MM.1S (cell line): ENCODE measurements at regions not wholly inside any gene's neighbourhood (a gene's known extent, or its start where the extent isn't known, plus 50 kb on each side); places are given as distances from the start of the nearest gene placed in this dataset.

Experiments used
- DNase-seq: peaks from one replicate; pipeline ENCODE4 v3.0.0-alpha.2; 2015
- H2AFZ ChIP-seq: fragments of 300-600 bp; sonication (generic); 2 replicates; pipeline ENCODE4 v1.6.0; 2016; ENCODE audit warnings: antibody characterized with exemption, low read length
- H3F3A ChIP-seq: fragments of 300-600 bp; sonication (generic); 2 replicates; pipeline ENCODE4 v1.6.1; 2016; ENCODE audit warnings: mild to moderate bottlenecking, antibody characterized with exemption, low read length, moderate library complexity, mixed read lengths; ENCODE audit not compliant: insufficient read depth
- H3K27ac ChIP-seq: fragments of 300-600 bp; sonication (generic); 2 replicates; pipeline ENCODE4 v1.5.1; 2016; ENCODE audit warnings: mild to moderate bottlenecking, low read length
- H3K27me3 ChIP-seq: fragments of 300-600 bp; sonication (generic); replicated peaks from 2 replicates; pipeline ENCODE4 v1.6.0; 2016; ENCODE audit warnings: low read length; ENCODE audit not compliant: insufficient read depth
- H3K36me3 ChIP-seq: fragments of 300-600 bp; sonication (generic); replicated peaks from 2 replicates; pipeline ENCODE4 v1.6.1; 2016; ENCODE audit warnings: mild to moderate bottlenecking, low read length, mixed read lengths; ENCODE audit not compliant: insufficient read depth
- H3K4me1 ChIP-seq: fragments of 300-600 bp; sonication (generic); 2 replicates; pipeline ENCODE4 v1.6.1; 2016; ENCODE audit warnings: low read length, mixed read lengths
- H3K4me2 ChIP-seq: fragments of 300-600 bp; sonication (generic); 2 replicates; pipeline ENCODE4 v1.6.0; 2016; ENCODE audit warnings: low read depth, low read length
- H3K4me3 ChIP-seq: fragments of 300-600 bp; sonication (generic); 2 replicates; pipeline ENCODE4 v1.5.1; 2016; ENCODE audit warnings: low read length, mixed read lengths
- H3K79me2 ChIP-seq: fragments of 300-600 bp; sonication (generic); 2 replicates; pipeline ENCODE4 v1.6.1; 2016; ENCODE audit warnings: mixed run types, low read length, mixed read lengths
- H3K9ac ChIP-seq: fragments of 300-600 bp; sonication (generic); 2 replicates; pipeline ENCODE4 v1.6.1; 2016; ENCODE audit warnings: low read length, mixed read lengths
- H3K9me2 ChIP-seq: fragments of 300-600 bp; sonication (generic); replicated peaks from 2 replicates; pipeline ENCODE4 v1.6.1; 2016; ENCODE audit warnings: mild to moderate bottlenecking, low read length, mixed read lengths; ENCODE audit not compliant: insufficient read depth
- H3K9me3 ChIP-seq: fragments of 300-600 bp; sonication (generic); replicated peaks from 2 replicates; pipeline ENCODE4 v1.6.1; 2016; ENCODE audit warnings: mild to moderate bottlenecking, low read length, mixed read lengths; ENCODE audit not compliant: insufficient read depth
- H4K20me1 ChIP-seq: fragments of 300-600 bp; sonication (generic); 2 replicates; pipeline ENCODE4 v1.6.1; 2016; ENCODE audit warnings: mild to moderate bottlenecking, low read length, moderate library complexity, mixed read lengths; ENCODE audit not compliant: insufficient read depth
- EZH2 ChIP-seq: fragments of 300-600 bp; sonication (generic); optimal IDR thresholded peaks from 2 replicates; pipeline ENCODE3; 2017; ENCODE audit warnings: low read depth, mild to moderate bottlenecking, antibody characterized with exemption, low read length, mixed read lengths
- EZH2phosphoT487 ChIP-seq: fragments of 300-600 bp; sonication (generic); IDR thresholded peaks from 2 replicates; pipeline ENCODE4 v1.6.1; 2018; ENCODE audit warnings: antibody characterized with exemption, low read length
- TF ChIP-seq, protein P1 (sequence below): fragments of 300-600 bp; sonication (generic); IDR thresholded peaks from 2 replicates; pipeline ENCODE4 v1.5.1; 2016; ENCODE audit warnings: antibody characterized with exemption, low read length, mixed read lengths

DNA sequence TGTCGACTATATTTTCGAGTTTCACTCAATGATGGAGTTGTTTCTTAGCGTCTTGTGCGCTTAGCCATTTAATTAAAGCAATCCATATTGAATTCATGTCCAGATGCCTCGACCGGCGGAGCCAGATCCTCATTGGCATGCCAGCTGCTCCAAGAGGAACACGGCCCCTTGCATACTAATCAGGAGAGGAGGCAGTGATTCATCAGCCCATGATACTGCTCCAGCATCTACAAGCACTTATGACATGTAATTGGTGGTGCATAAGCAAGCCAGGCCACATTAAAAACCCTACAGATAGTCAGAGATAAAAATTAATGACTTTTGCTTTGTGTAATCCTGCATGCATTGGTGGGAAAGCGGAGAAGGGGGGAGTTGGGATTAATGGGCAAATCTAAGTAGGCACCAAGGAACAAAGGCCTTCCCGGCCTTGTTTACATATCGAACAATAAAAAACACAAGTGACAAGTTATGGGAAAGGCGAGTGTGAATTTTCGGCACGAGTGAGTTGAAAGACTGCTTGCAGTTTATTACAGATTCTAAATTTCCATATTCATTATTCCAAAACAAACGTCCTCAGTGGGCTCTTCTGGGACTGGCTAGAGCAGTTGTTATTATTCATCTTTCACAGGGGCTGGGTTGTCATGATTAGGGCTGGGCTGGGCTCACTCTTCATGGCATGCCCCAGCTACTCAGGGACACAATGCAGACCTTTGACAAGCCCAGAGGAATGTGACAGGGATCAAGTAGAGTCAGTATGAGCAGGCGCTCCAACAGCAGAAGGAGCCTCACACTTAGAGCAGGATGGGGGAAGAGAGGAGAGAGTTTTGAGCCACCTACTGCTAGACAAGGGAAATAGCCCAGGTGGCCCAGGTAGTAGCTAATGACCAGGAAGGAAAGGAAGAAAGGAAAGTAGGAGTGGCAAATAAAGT is 281.7 kb upstream of the ZFHX3 start:
- Histone ChIP-seq H3K36me3 (no peaks in the 10 kb centered on the region), H3K9me3 (no peaks in the 10 kb centered on the region), H2AFZ (no peak overlapping the region), H3K4me1 (no peaks in the 10 kb centered on the region), H3F3A (no peaks in the 10 kb centered on the region), H3K27ac (no peak overlapping the region), H3K4me3 (no peak overlapping the region), H3K27me3 (no peaks in the 10 kb centered on the region), H4K20me1 (no peaks in the 10 kb centered on the region), H3K79me2 (no peaks in the 10 kb centered on the region), H3K4me2 (no peak overlapping the region), H3K9me2 (no peaks in the 10 kb centered on the region), H3K9ac (no peak overlapping the region)
- no peak for DNase-seq
- TF ChIP-seq EZH2: no peak
- TF ChIP-seq, protein P1, sequence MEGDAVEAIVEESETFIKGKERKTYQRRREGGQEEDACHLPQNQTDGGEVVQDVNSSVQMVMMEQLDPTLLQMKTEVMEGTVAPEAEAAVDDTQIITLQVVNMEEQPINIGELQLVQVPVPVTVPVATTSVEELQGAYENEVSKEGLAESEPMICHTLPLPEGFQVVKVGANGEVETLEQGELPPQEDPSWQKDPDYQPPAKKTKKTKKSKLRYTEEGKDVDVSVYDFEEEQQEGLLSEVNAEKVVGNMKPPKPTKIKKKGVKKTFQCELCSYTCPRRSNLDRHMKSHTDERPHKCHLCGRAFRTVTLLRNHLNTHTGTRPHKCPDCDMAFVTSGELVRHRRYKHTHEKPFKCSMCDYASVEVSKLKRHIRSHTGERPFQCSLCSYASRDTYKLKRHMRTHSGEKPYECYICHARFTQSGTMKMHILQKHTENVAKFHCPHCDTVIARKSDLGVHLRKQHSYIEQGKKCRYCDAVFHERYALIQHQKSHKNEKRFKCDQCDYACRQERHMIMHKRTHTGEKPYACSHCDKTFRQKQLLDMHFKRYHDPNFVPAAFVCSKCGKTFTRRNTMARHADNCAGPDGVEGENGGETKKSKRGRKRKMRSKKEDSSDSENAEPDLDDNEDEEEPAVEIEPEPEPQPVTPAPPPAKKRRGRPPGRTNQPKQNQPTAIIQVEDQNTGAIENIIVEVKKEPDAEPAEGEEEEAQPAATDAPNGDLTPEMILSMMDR: no peak
- no peak for TF ChIP-seq EZH2phosphoT487

- no peaks in the 10 kb centered on the region for H4K20me1 ChIP-seq
- DNase-seq: no peak
- no peak for TF ChIP-seq EZH2
- TF ChIP-seq, protein P1: no peak
- TF ChIP-seq EZH2phosphoT487: no peak
- no peak overlapping the region for H2AFZ ChIP-seq
- H3K4me2 ChIP-seq: no peak overlapping the region
- no peaks in the 10 kb centered on the region for H3K79me2 ChIP-seq
- no peaks in the 10 kb centered on the region for H3K4me1 ChIP-seq
- no peaks in the 10 kb centered on the region for H3K36me3 ChIP-seq
- H3K27me3 ChIP-seq: no peaks in the 10 kb centered on the region
- no peak overlapping the region for H3K4me3 ChIP-seq
- H3K9me3 ChIP-seq: no peaks in the 10 kb centered on the region
- no peak overlapping the region for H3K27ac ChIP-seq
- no peaks in the 10 kb centered on the region for H3F3A ChIP-seq
- no peak overlapping the region for H3K9ac ChIP-seq
- no peaks in the 10 kb centered on the region for H3K9me2 ChIP-seq
Observed at GRCh38 chr16:73326770-73327470, 279.0 kb upstream of the ZFHX3 start.

- no peaks in the 10 kb centered on the region for H3K9me2 ChIP-seq
- H3F3A ChIP-seq: no peaks in the 10 kb centered on the region
- H4K20me1 ChIP-seq: no peaks in the 10 kb centered on the region
- no peak overlapping the region for H3K27ac ChIP-seq
- H3K4me3 ChIP-seq: no peak overlapping the region
- no peak overlapping the region for H3K9ac ChIP-seq
- H3K4me2 ChIP-seq: no peak overlapping the region
- H3K27me3 ChIP-seq: no peaks in the 10 kb centered on the region
- H3K9me3 ChIP-seq: no peaks in the 10 kb centered on the region
- TF ChIP-seq EZH2 (no peak), EZH2phosphoT487 (no peak)
- TF ChIP-seq, protein P1: no peak
- H2AFZ ChIP-seq: no peak overlapping the region
- no peak for DNase-seq
- H3K36me3 ChIP-seq: no peaks in the 10 kb centered on the region
- no peaks in the 10 kb centered on the region for H3K79me2 ChIP-seq
- no peaks in the 10 kb centered on the region for H3K4me1 ChIP-seq
Observed at GRCh38 chr16:73326221-73326620, 278.3 kb upstream of the ZFHX3 start.
